ENCODE measurements at regions not wholly inside any gene's neighbourhood (a gene's known extent, or its start where the extent isn't known, plus 50 kb on each side); places are given as distances from the start of the nearest gene placed in this dataset.

- no peak for TF ChIP-seq POLR2A (IDR thresholded peaks at IDR 0.05)
- no peak for TF ChIP-seq CTCF (IDR thresholded peaks at IDR 0.05)
Measured at GRCh38 chr16:79659344-79659743, 58.8 kb upstream of the MAF start.
